SIG-M5 treated with dmso at 0.1 percent for 504 hours (cell line): ENCODE measurements at regions not wholly inside any gene's neighbourhood (a gene's known extent, or its start where the extent isn't known, plus 50 kb on each side); places are given as distances from the start of the nearest gene placed in this dataset.

Source experiments
- DNase-seq: peaks from one replicate; lab custom pipeline; 2025; ENCODE audit not compliant: unreplicated experiment; lab: John Stamatoyannopoulos, UW

DNA sequence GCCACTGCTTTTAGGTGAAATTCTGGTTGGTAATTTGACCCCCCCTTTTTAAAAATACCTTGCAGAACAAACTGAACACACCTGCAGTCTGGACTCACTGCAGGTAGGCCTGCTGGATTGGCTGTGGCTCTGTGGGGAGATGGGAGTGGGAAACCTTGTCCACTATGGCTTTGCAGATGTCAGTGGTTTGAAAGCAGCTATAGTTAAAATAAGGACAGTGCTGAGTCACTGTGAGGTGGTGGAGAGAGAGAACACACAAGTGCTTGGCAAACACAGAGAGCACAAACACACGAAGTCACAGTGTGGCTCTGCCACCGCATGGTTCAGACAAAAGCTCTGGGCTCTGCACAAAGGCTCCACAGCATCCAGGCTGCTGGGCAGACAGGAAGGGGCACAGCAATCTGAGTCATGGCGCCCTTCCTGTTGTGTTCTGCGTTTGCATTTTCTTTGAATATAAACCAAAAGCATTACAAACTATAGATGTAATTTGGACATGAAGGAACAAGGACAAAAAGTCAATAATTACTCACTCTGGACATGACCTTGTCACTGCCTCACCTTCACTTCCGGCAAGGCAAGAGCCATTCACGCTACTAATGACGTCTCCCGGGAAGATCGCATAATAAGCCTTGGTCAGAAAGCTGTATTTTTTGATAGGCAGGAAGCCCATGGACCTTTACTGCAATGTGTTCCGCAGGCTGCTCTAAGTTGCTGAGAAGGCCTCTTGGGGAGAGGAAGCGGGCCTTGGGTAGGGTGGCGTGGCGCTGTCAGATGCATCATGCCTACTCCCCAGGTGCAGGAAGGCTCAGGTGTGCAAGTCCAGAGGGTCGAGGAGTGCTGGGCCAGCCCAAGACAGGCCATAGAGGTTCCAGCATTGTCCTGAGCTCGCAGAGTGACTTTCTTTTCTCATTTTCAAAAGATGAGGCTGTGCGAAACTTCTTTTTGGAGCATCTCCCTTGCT, 60.1 kb upstream of the MED9 start:
- no peak for DNase-seq

DNA sequence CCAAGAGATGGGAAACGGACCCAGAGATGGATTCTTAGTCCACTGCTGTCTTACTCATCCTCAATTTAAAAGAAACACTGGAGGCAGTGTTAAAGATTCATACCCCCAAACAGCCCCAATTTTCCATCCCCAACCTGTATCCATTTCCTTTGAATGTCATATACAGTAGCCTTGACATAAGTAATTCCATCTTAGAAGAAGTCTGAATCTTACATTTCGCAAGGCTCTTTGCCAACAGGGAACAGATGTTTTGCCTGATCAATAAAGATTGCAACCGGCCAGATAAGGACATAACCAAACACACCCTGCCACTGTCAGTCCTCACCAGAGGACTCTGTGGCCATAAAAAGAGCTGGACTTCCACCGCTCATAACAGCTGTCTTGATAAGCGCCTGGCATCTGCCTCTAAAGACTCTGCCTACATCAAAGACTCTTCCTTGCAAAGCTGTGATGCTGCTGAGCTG, 59.0 kb upstream of the MED9 start:
- DNase-seq: no peak

DNA sequence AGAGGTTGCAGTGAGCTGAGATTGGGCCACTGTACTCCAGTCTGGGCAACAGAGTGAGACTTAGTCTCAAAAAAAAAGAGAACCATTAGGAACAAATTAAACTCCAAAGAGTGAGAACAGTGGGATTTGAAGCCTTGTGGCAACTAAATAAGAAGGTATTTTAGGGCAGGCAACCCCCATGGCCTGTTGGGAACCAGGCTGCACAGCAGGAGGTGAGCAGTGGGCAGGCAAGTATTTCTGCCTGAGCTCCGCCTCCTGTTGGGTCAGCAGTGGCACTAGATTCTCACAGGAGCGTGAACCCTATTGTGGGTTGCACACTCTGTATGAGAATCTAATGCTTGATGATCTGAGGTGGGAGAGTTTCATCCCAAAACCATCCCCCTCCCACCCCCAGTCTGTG, 57.6 kb upstream of the MED9 start:
- DNase-seq: no peak

DNA sequence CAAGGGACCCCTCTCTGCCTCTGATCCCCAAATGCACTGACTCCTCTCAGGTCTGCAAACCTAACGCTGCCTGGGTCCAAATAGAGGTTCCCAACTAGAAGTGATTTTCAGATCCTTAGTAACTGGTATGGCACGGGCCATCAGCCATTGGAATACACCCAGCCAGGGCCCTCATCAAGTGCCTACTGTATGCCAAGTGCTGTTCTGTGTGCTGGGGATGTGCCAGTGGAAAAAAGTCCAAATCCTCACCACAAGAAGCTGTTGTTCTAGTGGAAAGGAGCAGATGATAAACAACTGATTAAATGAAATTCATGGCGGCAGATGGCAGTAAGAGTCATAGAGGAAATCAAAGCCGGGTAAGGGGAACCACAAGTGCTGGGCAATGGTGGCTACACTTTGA, 57.2 kb upstream of the MED9 start:
- DNase-seq: no peak

DNA sequence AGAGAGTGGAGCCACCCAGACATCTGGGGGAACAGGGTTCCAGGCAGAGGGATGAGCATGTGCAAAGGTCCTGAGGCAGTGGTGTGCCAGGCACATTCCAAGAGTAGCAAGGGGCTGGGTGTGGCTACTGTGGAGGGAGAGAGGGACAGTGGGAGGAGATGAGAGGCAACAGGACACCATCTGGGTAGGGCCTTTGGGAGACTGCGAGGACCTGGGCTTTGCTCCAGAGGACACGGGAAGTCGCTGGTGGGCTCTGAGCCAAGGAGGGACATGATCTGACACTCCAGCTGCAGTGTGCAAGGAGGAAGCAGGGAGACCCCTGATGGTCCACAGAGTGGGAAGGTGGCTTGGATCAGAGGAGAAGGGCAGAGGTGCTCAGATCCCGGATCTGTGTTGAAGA, 56.7 kb upstream of the MED9 start:
- DNase-seq: no peak

DNA sequence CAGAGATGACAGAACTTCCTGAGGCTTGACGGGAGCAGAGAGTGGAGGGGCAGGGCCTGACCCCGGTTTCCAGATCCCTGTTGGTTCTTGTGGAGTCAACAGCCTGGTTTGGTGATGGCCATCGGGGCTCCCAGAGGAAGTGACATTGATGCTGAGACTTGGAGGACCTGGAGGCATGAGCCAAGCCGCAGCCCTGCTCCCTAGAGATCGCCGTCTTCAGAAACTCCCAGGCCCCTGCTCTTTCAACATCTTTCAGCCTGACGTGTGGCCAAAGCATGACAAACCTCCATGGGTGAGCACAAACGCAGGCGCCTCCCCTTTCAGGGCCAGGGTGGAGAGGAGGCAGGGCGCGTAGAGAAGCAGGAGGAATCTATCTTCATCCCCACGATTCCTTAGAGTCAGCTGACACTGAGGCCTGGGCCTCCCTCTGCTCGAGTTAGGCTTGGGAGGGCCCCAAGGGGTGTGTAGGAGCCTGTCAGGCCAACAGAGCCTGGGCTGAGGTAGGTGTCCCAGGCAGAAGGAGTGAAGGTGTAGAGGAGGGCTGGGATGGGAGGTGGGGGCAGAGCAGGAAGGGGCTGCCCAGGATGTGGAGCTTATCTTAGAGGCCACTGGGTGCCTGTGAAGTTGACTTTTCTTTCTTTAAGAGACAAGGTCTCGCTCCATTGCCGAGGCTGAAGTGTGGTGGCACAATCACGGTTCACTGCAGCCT, 56.1 kb upstream of the MED9 start:
- no peak for DNase-seq

DNA sequence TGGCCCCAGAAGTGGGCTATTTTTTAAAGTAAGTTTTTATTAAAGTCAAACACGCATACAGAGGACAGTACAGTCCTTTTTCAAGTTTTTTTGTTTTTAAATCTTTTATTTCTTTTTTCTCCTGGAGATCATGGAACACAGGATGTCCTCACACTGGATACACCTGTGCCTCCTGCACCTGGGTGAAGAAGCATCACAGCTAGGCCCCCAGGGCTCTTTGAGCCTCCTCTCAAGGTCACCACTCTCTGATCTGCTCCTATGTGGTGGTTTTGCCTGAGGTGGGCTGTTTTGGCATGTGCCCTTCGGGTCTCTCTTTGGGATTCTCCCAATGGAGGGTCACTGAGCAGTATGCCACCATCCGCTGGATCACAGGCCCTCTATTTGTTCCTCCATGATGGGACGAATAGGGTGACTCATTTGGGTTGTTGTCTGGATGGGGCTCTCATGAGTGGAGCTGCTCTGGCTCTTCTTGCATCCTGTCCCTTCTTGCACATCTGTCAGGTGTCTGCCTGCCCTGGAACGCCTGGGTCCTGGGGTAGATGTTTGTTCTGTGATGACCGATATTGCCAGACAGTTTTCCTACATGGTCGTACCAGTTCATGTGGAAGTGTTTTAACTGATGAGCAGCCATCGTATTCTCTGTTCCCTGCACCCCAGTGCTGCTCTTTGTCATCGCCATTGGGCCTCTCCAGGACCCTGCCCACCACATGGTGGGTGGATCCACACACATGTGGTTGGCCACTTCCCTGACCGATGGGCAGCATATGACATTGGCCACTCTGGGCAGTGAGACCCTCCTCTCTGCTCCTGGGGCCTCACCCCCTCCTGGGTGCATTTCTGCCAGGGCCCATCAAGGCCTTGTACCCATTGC, 55.2 kb upstream of the MED9 start:
- DNase-seq: no peak

DNA sequence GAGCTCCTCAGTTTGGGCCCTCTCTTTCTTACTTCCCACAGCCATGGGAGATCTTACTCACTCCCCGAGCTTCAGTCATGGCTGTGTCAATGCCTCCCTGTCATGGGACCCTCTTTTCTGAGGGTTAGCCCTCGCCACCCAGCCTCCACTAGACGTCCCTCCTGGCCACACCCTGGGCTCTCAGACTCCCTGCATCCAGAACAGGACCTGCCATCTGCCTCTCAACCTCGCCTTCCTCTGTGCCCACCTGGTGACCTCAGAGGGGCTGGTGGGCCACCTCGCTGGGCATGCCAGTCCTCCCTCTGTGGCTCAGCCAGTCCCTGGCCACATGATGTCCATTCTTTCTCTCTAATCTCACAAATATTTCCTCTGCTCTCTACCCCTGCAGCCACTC, 54.6 kb upstream of the MED9 start:
- DNase-seq: no peak

DNA sequence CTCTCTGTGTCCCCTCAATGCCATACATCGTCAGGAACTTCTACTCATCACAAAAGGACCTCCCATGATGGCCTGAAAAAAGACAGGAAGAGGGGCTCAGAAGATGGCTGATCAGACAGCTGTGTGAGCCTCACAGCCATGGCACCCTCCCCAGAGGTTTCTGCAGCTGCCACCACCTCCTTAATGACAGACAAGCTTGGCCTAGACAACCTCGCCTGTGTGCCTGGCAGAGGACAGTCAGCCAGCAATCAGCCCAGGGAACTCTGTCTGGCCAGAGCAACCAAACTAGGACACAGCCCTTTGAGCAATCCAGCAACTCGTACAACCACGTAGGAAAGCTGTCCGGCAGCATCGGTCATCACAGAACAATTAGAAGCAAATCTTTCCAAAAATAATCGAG, 54.2 kb upstream of the MED9 start:
- DNase-seq: no peak

DNA sequence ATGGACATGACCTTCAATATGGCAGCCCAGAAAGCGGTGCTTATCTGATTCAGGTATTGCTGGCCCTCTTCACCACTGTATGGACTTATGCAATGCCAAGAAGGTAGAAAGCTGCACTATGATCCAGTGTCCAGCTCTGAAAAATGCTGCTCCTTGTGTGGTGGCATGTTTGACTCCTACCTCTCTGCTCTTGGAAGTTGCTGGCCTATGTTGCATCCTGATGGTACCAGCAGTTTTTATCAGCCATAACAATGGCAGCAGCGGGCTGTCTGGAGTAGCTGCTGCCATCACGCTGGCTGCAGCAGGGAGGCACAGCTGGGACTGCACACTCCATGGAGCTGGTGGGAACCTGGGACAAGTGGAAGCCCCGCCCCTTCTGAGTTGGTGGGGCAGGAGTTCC, 53.1 kb upstream of the MED9 start:
- DNase-seq: no peak

DNA sequence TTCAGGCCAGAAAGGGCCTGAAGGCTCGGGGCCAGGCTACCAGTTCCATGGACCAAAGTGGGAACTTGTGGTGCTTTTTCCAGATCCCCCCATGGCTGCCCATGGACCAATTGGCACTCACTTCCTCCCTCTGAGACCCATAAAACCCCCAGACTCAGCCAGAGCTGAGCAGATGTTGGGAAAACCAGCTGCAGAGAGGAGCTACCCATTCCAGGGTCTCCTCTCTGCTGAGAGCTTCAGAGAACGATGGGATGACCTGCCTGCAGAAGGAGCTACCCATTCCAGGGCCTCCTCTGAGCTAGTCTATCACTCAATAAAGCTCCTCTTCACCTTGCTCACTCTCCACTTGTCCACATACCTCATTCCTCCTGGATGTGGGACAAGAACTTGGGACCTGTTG, 52.2 kb upstream of the MED9 start:
- no peak for DNase-seq

DNA sequence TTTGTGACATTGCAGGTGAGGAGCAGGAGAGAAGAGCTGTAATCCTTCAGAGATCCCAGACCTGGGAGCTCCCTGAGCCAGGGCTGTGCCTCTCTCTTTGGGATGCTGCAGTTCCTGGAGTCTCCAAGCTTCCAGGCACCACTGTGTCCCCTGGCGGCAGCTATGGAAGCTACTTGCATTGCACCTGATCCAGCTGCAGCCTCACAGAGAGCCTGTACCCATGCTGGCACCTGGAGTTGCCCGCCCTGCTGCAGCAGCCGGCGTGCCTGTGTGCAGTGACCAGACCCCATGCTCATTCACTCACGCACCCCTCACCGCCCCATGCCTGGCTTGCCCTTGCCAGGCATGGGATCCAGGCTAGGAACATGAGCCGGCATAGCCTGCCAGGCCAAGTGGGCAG, 51.8 kb upstream of the MED9 start:
- no peak for DNase-seq

DNA sequence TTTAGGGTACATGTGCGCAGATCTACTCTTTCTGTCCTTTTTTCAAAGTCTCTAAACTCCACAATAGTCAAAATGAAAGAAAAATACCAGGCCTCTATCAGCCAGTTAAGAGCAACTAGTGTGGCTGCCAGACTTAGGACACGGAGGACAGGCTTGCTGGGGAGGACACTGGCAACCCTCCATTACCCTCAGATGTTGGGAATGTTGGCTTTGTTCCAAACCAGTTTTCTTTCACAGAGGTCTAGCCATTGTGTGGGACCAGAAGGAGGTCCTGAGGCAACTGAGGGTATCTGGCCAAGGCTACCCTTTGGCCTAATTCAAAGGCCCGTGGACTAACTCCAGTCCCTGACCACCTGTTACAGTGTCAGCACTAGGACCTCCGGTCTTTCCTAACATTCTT, 51.2 kb upstream of the MED9 start:
- DNase-seq: no peak

DNA sequence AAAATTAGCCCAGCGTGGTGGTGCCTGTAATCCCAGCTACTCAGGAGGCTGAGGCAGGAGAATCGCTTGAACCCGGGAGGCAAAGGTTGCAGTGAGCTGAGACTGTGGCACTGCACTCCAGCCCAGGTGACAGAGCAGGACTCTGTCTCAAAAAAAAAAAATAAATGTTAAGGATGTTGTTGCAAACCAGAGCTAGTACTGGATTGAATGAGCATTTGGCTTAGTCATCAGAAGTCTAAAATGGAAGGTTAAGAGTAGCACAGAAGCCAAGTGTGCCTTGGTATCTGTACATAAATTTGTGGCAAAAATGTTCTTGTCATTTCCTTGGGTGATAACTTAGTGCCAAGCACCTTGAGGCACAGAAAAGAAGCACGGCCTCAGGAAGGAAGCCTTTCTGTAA, 50.6 kb upstream of the MED9 start:
- DNase-seq: no peak
